ENCODE measurements at regions not wholly inside any gene's neighbourhood (a gene's known extent, or its start where the extent isn't known, plus 50 kb on each side); places are given as distances from the start of the nearest gene placed in this dataset.

GRCh38 chr2:223528036-223528435 is 74.1 kb downstream of the SCG2 start:
- no peak for TF ChIP-seq CTCF (conservative IDR thresholded peaks at IDR 0.05 in 1 of 2, IDR thresholded peaks at IDR 0.05 in 1 of 2; ENCODE audit: extremely low read depth in 1 of 2, insufficient read depth in 1 of 2, low read depth in 1 of 2, low read length in 2 of 2)
- TF ChIP-seq EZH2 (IDR thresholded peaks at IDR 0.05; ENCODE audit: borderline replicate concordance, low read length): no peak

Data from mammary epithelial cell (primary cell).